HCT116 (cell line): ENCODE measurements at regions not wholly inside any gene's neighbourhood (a gene's known extent, or its start where the extent isn't known, plus 50 kb on each side); places are given as distances from the start of the nearest gene placed in this dataset.

ENCODE experiments used
- CEBPB ChIP-seq: IDR thresholded peaks from 2 replicates; pipeline ENCODE4 v1.6.1; 2012; ENCODE audit warnings: low read depth
- CTCF ChIP-seq, 3 experiments: fragments of 200-600 bp in 1 of 3; sonication (generic) in 1 of 3; IDR thresholded peaks in 2 of 3; conservative IDR thresholded peaks in 1 of 3; 2 replicates each; pipeline ENCODE4 v1.5.1; 2012 to 2017; ENCODE audit warnings: low read depth in 2 of 3, low read length in 2 of 3, antibody characterized with exemption in 1 of 3, borderline replicate concordance in 1 of 3, control low read depth in 1 of 3, mild to moderate bottlenecking in 1 of 3, mixed read lengths in 1 of 3, mixed run types in 1 of 3, moderate library complexity in 1 of 3; ENCODE audit not compliant: insufficient read depth in 1 of 3
- EZH2 ChIP-seq: fragments of 200-600 bp; sonication (generic); IDR thresholded peaks from 2 replicates; pipeline ENCODE4 v1.6.1; 2017; ENCODE audit warnings: antibody characterized with exemption, mixed run types
- EZH2phosphoT487 ChIP-seq: fragments of 200-600 bp; IDR thresholded peaks from 2 replicates; pipeline ENCODE4 v1.6.1; 2018; ENCODE audit warnings: antibody characterized with exemption, borderline replicate concordance
- JUND ChIP-seq: IDR thresholded peaks from 2 replicates; pipeline ENCODE4 v1.6.1; 2012
- MAX ChIP-seq: IDR thresholded peaks from 2 replicates; pipeline ENCODE4 v1.6.1; 2012
- POLR2A ChIP-seq: IDR thresholded peaks from 2 replicates; pipeline ENCODE4 v1.7.0; 2011; ENCODE audit warnings: borderline replicate concordance; ENCODE audit not compliant: insufficient read depth, insufficient read length; ENCODE audit errors: extremely low read depth
- POLR2AphosphoS5 ChIP-seq: IDR thresholded peaks from 2 replicates; pipeline ENCODE4 v1.6.1; 2011; ENCODE audit warnings: mild to moderate bottlenecking, low read depth, low read length, moderate library complexity
- RAD21 ChIP-seq: IDR thresholded peaks from 2 replicates; pipeline ENCODE4 v1.6.1; 2012; ENCODE audit warnings: low read depth, mild to moderate bottlenecking
- SP1 ChIP-seq: IDR thresholded peaks from 2 replicates; pipeline ENCODE4 v1.6.1; 2012; ENCODE audit warnings: low read depth
- SRF ChIP-seq: IDR thresholded peaks from 2 replicates; pipeline ENCODE4 v1.6.1; 2012; ENCODE audit warnings: low read depth
- TCF7L2 ChIP-seq: IDR thresholded peaks from 2 replicates; pipeline ENCODE4 v1.7.0; 2011; ENCODE audit warnings: borderline replicate concordance, inconsistent platforms; ENCODE audit not compliant: insufficient read depth, insufficient read length; ENCODE audit errors: extremely low read depth
- ZFX ChIP-seq: fragments of 450-650 bp; IDR thresholded peaks from 2 replicates; pipeline ENCODE4 v1.6.1; 2017
- TF ChIP-seq, protein P1 (sequence below): IDR thresholded peaks from 2 replicates; pipeline ENCODE4 v1.6.1; 2012

- TF ChIP-seq MAX: no peak
- TF ChIP-seq RAD21: no peak
- no peak for TF ChIP-seq CTCF (IDR thresholded peaks at IDR 0.05 in 2 of 3, conservative IDR thresholded peaks at IDR 0.05 in 1 of 3; ENCODE audit: borderline replicate concordance in 1 of 3, insufficient read depth in 1 of 3, low read depth in 2 of 3, low read length in 2 of 3)
- TF ChIP-seq, protein P1, sequence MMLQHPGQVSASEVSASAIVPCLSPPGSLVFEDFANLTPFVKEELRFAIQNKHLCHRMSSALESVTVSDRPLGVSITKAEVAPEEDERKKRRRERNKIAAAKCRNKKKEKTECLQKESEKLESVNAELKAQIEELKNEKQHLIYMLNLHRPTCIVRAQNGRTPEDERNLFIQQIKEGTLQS: no peak
- no peak for TF ChIP-seq EZH2
- no peak for TF ChIP-seq EZH2phosphoT487
- no peak for TF ChIP-seq POLR2AphosphoS5
- TF ChIP-seq POLR2A: no peak
- TF ChIP-seq TCF7L2: no peak
- no peak for TF ChIP-seq SP1
- TF ChIP-seq ZFX: no peak
- TF ChIP-seq SRF: no peak
- no peak for TF ChIP-seq JUND
- no peak for TF ChIP-seq CEBPB
Measured at GRCh38 chr1:80250573-80251168, 1244.1 kb upstream of the ADGRL4 start.
